GM19328 (cell line): ENCODE measurements at regions not wholly inside any gene's neighbourhood (a gene's known extent, or its start where the extent isn't known, plus 50 kb on each side); places are given as distances from the start of the nearest gene placed in this dataset.
"Not testable (repeated sequence)": the region's sequence is repeated elsewhere in the genome, so short reads cannot be mapped to it uniquely, and the experiment has no call there.

Source experiments
- ATAC-seq: cut with Tn5 transposase; IDR thresholded peaks from one replicate; pipeline ENCODE4 v1.9.1; 2021; ENCODE audit warnings: mild to moderate bottlenecking, moderate library complexity; ENCODE audit not compliant: unreplicated experiment

DNA sequence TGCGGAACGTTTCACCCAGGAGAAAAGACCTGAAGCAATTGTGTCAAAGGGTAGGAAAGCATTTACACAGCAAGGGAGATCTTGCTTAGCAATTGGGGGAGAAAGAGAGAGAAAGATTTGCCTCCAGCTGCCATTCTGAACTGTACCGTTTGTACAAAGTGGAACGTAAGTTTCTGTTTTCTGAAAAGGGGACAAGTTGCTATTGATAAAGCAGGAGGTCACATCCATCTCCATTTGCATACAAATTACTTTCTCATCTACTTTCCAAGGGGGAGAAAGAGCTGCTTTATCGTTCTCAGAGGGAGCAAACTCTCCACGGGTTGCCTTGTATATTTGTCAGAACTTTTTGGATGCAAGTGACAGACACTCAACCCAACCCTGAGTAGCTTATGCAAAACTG is 92.0 kb upstream of the CARD11 start:
- ATAC-seq = no peak

DNA sequence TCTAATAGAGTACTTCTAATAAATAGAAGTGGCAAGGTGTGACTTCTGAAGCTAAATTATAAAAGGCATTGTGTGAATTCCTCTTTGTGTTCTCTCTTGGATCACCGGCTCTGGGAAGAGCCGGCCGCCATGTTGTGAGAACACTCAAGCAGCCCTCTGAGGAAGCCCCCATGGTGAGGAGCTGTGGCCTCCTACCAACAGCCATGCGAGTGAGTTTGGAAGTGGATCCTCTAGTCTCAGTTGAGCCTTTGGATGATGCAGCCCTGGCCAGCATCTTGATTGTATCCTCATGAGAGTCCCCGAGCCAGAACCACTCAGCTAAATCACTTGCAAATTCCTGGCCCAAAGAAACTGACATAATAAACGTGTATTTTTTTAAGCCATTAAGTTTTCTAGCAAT is 94.5 kb upstream of the CARD11 start:
- no peak for ATAC-seq

DNA sequence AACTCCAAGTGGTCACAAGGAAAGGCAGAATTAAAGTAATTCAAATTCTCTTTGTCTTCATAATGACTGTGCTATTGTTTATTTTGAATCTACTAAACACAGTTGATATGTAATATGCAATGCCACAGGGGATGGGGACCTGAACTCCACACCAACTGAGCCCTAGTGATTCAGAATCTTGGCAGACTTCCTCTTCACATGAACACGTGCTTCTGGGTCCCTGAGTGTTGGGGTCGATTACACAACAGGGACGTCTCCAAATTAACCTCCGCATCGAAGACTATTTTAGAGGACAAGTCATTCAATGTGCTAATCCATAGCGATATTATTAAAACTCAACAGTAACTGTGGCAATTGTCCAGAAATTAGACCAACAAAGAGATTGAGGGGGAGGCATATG is 95.3 kb upstream of the CARD11 start:
- ATAC-seq = no peak

GRCh38 chr7:3140834-3141233 is 97.2 kb upstream of the CARD11 start:
- ATAC-seq = no peak

GRCh38 chr7:3141326-3141725 is 97.7 kb upstream of the CARD11 start:
- no peak for ATAC-seq

GRCh38 chr7:3143869-3144775 is 100.5 kb upstream of the CARD11 start:
- ATAC-seq = no peak

- not testable (repeated sequence) for ATAC-seq
Measured at GRCh38 chr7:3144776-3145125, 101.1 kb upstream of the CARD11 start.

DNA sequence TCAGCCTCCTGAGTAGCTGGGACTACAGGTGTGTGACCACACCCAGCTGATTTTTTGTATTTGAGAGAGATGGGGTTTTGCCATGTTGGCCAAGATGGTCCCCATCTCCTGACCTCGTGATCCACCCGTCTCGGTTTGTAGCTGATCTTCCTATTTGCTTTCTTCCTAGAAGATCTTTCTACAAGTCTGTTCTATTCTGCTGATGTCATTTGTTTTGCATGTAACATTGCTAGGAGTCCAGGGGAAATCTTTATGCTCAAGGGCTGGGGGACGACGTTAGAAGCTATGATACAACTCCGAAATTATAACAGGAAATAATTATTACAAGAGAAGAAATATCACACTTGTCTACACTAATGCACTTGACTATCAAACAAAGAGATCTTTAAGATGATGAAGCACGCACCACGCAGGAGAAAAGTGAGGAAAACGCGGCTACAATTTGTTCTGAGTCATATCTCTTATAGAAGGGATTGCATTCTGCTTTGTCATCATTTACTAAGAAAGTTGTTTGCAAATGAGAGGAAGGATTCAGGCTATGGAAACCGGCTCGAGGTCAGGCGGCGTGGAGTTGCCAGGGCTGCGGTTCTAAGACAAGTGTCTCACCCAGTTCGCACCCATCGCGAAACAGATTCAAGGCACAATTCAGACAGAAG is 103.0 kb upstream of the CARD11 start:
- no peak for ATAC-seq

- ATAC-seq = not testable (repeated sequence)
Measured at GRCh38 chr7:3148471-3148870, 104.8 kb upstream of the CARD11 start.

- no peak for ATAC-seq
Measured at GRCh38 chr7:3149231-3149995, 105.7 kb upstream of the CARD11 start.

GRCh38 chr7:3150027-3150426 is 106.4 kb upstream of the CARD11 start:
- no peak for ATAC-seq

DNA sequence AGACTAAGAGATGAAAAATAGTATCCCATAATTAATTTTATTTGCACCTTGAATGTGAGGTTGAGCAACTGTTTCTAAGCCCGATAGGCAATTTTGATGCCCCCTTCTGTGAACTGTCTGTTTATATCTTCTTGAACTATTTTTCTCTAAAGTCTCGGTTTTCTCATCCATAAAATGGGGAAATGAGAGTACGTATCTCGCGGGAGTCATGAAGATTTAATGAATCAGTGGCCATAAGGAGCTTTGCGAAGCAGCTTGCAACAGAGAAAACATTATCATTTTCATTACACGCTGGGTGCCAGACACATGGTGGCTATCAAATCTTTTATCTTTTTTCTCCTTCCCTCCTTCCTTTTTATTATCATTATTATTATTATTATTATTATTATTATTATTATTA is 108.1 kb upstream of the CARD11 start:
- ATAC-seq = no peak

GRCh38 chr7:3152714-3153113 is 109.0 kb upstream of the CARD11 start:
- ATAC-seq = no peak

- ATAC-seq = no peak
Measured at GRCh38 chr7:3153118-3153517, 109.5 kb upstream of the CARD11 start.

DNA sequence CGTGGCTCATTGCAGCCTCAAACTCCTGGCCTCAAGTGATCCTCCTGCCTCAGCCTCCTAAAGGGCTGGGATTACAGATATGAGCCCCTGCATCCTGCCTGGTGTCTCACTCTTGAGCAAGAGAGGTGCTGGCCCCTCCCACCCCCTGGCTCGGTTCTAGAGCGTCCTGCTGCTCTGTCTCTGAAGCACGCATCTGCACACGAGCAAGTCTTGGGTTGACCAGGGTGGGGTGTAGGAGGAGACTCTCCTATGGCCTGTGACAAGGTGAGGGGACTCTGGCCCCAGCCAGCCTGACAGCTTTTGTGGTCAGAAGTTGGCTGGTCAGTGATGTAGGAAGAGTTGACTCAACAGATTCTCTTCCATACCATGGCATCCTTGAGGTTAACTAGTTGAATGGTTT is 110.7 kb upstream of the CARD11 start:
- ATAC-seq = no peak

GRCh38 chr7:3154881-3155494 is 111.3 kb upstream of the CARD11 start:
- no peak for ATAC-seq

DNA sequence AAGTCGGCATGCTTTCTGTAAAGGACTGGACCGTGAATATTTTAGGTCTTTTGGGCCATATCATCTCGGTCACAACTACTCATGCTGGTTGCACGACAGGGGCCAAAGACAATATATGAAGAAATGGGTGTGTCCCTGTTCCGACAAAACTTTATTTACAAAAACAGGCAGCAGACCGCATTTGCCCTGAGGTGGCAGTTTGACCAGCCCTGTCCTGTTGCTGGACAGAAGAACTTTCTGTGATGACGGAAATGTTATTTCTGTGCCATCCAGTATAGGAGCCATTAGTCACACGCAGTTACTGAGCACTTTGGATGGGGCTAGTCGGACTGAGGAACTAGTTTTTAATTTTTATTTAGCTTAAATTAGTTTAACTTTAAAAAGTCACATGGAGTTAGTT is 112.8 kb upstream of the CARD11 start:
- ATAC-seq = no peak

GRCh38 chr7:3157566-3158287 is 114.1 kb upstream of the CARD11 start:
- ATAC-seq = no peak

DNA sequence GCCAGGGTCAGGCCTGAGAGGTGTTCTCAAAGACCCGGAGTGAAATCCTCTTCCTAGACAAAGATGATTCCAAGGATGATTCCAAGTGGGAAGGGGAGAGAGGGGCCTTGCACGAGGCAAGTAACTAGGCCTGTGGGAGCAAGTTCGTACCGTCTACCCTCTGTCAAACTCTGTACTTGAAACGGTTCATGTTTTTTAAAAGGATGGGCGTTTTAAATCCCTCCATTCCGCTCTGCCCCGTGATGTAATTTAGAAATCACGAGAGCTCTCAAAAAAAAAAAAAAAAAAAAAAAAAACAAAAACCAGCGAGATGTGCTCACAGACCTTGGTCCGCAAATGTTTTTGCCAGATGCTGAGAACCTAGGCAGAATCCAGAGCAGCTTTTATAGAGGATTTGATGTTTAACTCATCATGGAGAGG is 114.7 kb upstream of the CARD11 start:
- no peak for ATAC-seq

- ATAC-seq = no peak
Measured at GRCh38 chr7:3159039-3159438, 115.4 kb upstream of the CARD11 start.

GRCh38 chr7:3159445-3159844 is 115.8 kb upstream of the CARD11 start:
- no peak for ATAC-seq
